Testis (tissue), 2 donors: ENCODE measurements at regions not wholly inside any gene's neighbourhood (a gene's known extent, or its start where the extent isn't known, plus 50 kb on each side); places are given as distances from the start of the nearest gene placed in this dataset.

Source experiments
- DNase-seq: peaks from one replicate; pipeline ENCODE4 v3.0.0-alpha.2; 2019
- H3K27ac ChIP-seq, 2 donors: fragments of 200-600 bp; sonication (generic); one replicate each; pipeline ENCODE4 v1.5.1; 2019
- H3K27me3 ChIP-seq: fragments of 200-600 bp; sonication (generic); one replicate; pipeline ENCODE4 v1.5.1; 2019
- H3K36me3 ChIP-seq: fragments of 200-600 bp; sonication (generic); one replicate; pipeline ENCODE4 v1.5.1; 2017; ENCODE audit warnings: low read depth; ENCODE audit errors: missing control alignments
- H3K4me1 ChIP-seq: fragments of 200-600 bp; sonication (generic); one replicate; pipeline ENCODE4 v1.5.1; 2019
- H3K4me3 ChIP-seq, 2 donors: fragments of 200-600 bp; sonication (generic); one replicate each; pipeline ENCODE4 v1.5.1; 2017 to 2019
- H3K9me3 ChIP-seq: fragments of 200-600 bp; sonication (generic); one replicate; pipeline ENCODE4 v1.5.1; 2017
- CTCF ChIP-seq, 3 experiments: fragments of 450-650 bp in 2 of 3; fragments of 200-600 bp in 1 of 3; sonication (generic) in 1 of 3; IDR thresholded peaks; one replicate each; pipeline ENCODE4 v1.5.1; 2016 to 2019; ENCODE audit warnings: antibody characterized with exemption in 3 of 3, mild to moderate bottlenecking in 2 of 3, moderate library complexity in 1 of 3
- POLR2A ChIP-seq: fragments of 450-650 bp; IDR thresholded peaks from one replicate; pipeline ENCODE4 v1.6.1; 2017; ENCODE audit warnings: antibody characterized with exemption, mild to moderate bottlenecking, moderate library complexity
- WGBS, 2 donors: methylation state at CpG; one replicate each; pipeline ENCODE4 v1.1.5; 2018; 5-methylcytosine and 5-hydroxymethylcytosine counted together
- intact Hi-C: fragments of 100-400 bp; cut with DNase I; formaldehyde crosslinking; loops from one replicate; pipeline ENCODE4 v1.15.1; 2023; ENCODE audit warnings: low total_unique reads

GRCh38 chr12:116337312-116337711 lies 59.8 kb upstream of the MED13L start:
- Histone ChIP-seq H3K36me3 (no peaks in the 10 kb centered on the region), H3K27ac (no peak overlapping the region), H3K4me1 (no peaks in the 10 kb centered on the region), H3K9me3 (no peaks in the 10 kb centered on the region), H3K27me3 (no peaks in the 10 kb centered on the region), H3K4me3 (no peak overlapping the region)
- intact Hi-C loops, result no loop called here
- TF ChIP-seq POLR2A (no peak), CTCF (IDR thresholded peaks at IDR 0.05) (no peak)
- 86 to 90% methylated on average over 9 of the region's 9 CpGs for WGBS, 2 donors
- no peak for DNase-seq

DNA sequence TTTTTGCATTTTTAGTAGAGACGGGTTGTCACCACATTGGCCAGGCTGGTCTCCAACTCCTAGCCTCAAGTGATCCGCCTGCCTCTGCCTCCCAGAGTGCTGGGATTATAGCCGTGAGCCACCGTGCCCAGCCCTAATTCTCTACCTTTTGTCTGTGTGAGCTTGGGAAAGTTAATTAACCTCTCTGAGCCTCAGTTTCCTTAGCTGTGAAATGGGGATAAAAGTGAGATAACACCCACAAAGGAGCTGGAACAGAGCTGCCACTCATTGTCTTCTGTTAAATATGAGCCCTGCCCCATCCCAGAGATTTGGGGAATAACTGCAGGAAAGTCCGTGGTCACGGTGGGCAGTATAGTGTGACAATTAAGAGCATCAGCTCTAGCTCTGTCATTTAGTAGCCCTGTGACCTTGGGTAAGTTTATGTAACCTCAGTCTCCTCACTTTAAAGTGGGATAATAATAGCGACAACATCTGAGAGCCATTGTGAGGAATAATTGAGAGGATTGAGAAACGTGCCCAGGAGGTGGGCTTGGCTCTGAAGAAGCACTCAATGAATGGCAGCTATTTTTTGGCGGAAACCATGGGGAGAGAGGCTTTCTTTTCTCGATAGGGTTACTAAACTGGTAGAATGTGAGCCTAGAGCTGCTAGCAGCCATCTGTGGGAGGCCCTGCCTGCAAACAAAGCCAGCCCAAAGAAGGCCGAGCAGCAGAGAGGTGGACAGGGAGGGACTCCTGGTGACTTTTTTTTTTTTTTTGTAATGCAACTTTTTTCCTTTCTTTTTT lies 60.8 kb upstream of the MED13L start:
- Histone ChIP-seq H3K27ac (no peak overlapping the region), H3K36me3 (no peaks in the 10 kb centered on the region), H3K4me3 (no peak overlapping the region), H3K27me3 (no peaks in the 10 kb centered on the region), H3K9me3 (no peaks in the 10 kb centered on the region), H3K4me1 (no peaks in the 10 kb centered on the region)
- TF ChIP-seq CTCF (IDR thresholded peaks at IDR 0.05), result no peak
- no peak for TF ChIP-seq POLR2A
- no peak for DNase-seq
- intact Hi-C loops, result no loop called here
- 88% methylated on average over 11 of the region's 11 CpGs for WGBS, 2 donors

DNA sequence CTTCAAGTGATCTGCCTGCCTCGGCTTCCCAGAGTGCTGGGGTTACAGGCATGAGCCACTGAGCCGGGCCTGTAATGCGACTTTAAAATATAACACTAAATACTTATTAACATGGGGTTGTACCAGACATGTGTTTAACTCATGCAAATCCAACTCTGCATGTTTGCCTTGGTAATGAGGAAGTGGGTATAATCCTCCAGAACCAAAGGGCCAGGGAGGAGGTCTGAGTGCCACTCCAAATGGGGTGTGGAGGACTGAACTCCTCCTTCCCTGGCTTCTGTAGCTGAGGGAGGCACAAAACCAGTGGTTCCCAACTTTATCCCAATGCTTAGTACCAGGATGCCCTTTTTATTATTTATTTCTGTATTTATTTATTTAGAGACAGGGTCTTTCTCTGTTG lies 61.6 kb upstream of the MED13L start:
- H3K9me3 ChIP-seq, result no peaks in the 10 kb centered on the region
- H3K27me3 ChIP-seq, result no peaks in the 10 kb centered on the region
- TF ChIP-seq POLR2A, result no peak
- TF ChIP-seq CTCF (IDR thresholded peaks at IDR 0.05), result no peak
- H3K4me3 ChIP-seq, result no peak overlapping the region
- intact Hi-C loops, result no loop called here
- H3K36me3 ChIP-seq, result no peaks in the 10 kb centered on the region
- H3K4me1 ChIP-seq, result no peaks in the 10 kb centered on the region
- no peak overlapping the region for H3K27ac ChIP-seq
- 97 to 98% methylated on average over 3 of the region's 3 CpGs for WGBS, 2 donors
- no peak for DNase-seq

- intact Hi-C loops, result no loop called here
- Histone ChIP-seq H3K27me3 (no peaks in the 10 kb centered on the region), H3K9me3 (no peaks in the 10 kb centered on the region), H3K27ac (no peak overlapping the region), H3K4me3 (no peak overlapping the region), H3K36me3 (no peaks in the 10 kb centered on the region), H3K4me1 (no peaks in the 10 kb centered on the region)
- 84 to 91% methylated on average over 3 of the region's 3 CpGs for WGBS, 2 donors
- TF ChIP-seq POLR2A, result no peak
- TF ChIP-seq CTCF (IDR thresholded peaks at IDR 0.05), result no peak
- no peak for DNase-seq
Observed at GRCh38 chr12:116339800-116340371, 62.4 kb upstream of the MED13L start.
